HG02852 (cell line): ENCODE measurements at regions not wholly inside any gene's neighbourhood (a gene's known extent, or its start where the extent isn't known, plus 50 kb on each side); places are given as distances from the start of the nearest gene placed in this dataset.
A peak's percentile ranks its signal among the peaks of the same experiment; 100 is the strongest.
"Not testable (repeated sequence)": the region's sequence is repeated elsewhere in the genome, so short reads cannot be mapped to it uniquely, and the experiment has no call there.

Experiments
- ATAC-seq: cut with Tn5 transposase; IDR thresholded peaks from one replicate; pipeline ENCODE4 v1.9.1; 2021; ENCODE audit warnings: mild to moderate bottlenecking, moderate library complexity; ENCODE audit not compliant: unreplicated experiment

- ATAC-seq: no peak
Observed at GRCh38 chr14:58725871-58726270, 88.1 kb downstream of the DACT1 start.

- ATAC-seq: no peak
Observed at GRCh38 chr14:58730792-58731464, 93.2 kb downstream of the DACT1 start.

GRCh38 chr14:58731465-58732293 lies 93.9 kb downstream of the DACT1 start:
- no peak for ATAC-seq

- ATAC-seq: no peak
Observed at GRCh38 chr14:58732387-58732786, 94.6 kb downstream of the DACT1 start.

- no peak for ATAC-seq
Observed at GRCh38 chr14:58733451-58734208, 95.9 kb downstream of the DACT1 start.

- no peak for ATAC-seq
Observed at GRCh38 chr14:58735596-58735995, 97.8 kb downstream of the DACT1 start.

GRCh38 chr14:58736606-58737005 lies 98.8 kb downstream of the DACT1 start:
- ATAC-seq: no peak

- ATAC-seq: no peak
Observed at GRCh38 chr14:58737511-58737910, 99.7 kb downstream of the DACT1 start.

- ATAC-seq: no peak
Observed at GRCh38 chr14:58738189-58738836, 100.6 kb downstream of the DACT1 start.

- ATAC-seq: no peak
Observed at GRCh38 chr14:58738876-58739275, 101.1 kb downstream of the DACT1 start.

- ATAC-seq: no peak
Observed at GRCh38 chr14:58739674-58740073, 101.9 kb downstream of the DACT1 start.

- ATAC-seq: no peak
Observed at GRCh38 chr14:58740379-58740935, 102.7 kb downstream of the DACT1 start.

- ATAC-seq: no peak
Observed at GRCh38 chr14:58744801-58745394, 107.1 kb downstream of the DACT1 start.

- no peak for ATAC-seq
Observed at GRCh38 chr14:58746261-58746660, 108.5 kb downstream of the DACT1 start.

- no peak for ATAC-seq
Observed at GRCh38 chr14:58746701-58747100, 108.9 kb downstream of the DACT1 start.

- ATAC-seq: no peak
Observed at GRCh38 chr14:58747181-58747580, 109.4 kb downstream of the DACT1 start.

- not testable (repeated sequence) for ATAC-seq
Observed at GRCh38 chr14:58748251-58748650, 110.5 kb downstream of the DACT1 start.

- peak; percentile 86 for ATAC-seq
Observed at GRCh38 chr14:58749066-58749669, 111.4 kb downstream of the DACT1 start.

- ATAC-seq: no peak
Observed at GRCh38 chr14:58750321-58751269, 112.8 kb downstream of the DACT1 start.
